ENCODE measurements at regions not wholly inside any gene's neighbourhood (a gene's known extent, or its start where the extent isn't known, plus 50 kb on each side); places are given as distances from the start of the nearest gene placed in this dataset.

DNA sequence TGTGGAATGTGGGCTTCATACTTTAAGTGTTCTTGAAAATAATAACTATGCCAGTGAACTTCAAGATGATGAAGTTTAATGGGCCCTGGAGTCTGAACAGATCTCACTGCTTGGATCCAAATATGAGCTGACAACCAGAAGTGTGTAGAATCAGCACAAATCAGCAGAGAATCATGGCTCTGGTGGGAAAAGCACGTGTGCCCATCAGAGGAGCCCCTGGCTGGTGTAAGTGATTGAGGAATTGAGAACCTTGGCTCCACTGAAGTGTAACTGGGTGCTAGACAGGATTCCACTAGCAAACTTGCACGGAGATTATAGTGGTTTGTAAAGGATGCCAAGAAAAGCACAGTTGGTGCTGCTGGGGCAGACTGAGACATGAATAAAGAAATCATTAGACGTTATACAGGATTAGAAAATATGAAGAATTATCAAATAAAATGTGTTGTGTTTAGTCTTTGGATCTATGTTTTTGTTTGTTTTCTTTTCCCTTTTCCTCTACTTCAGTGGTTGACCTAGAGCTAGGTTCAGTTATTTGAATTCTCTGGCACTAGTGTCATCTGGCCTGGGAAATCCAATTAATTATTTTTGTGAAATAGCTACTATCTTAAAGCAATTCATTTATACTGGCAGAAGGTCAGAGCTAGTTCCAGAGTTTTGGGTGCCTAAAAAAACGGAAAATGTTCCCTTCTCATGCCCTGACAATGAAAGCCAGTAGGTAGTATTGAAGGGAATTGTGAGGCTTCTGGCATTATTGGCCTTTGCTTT, 175.7 kb upstream of the MEOX2 start:
- peaks cover 0 to 6% (median 1%) of the 10 kb centered on the region in 8 donors for H3K9me3 Mint-ChIP-seq
- H3K27me3 Mint-ChIP-seq = no peaks in the 10 kb centered on the region
- Histone ChIP-seq H3K27ac (ENCODE audit: low read depth, low read length) (no peak overlapping the region), H3K27me3 (ENCODE audit: insufficient read depth, low read length) (no peaks in the 10 kb centered on the region), H3K9me3 (ENCODE audit: control insufficient read depth in 1 of 2, low read length in 2 of 2) (no peaks in the 10 kb centered on the region), H3K4me1 (ENCODE audit: insufficient read depth, low read length) (no peaks in the 10 kb centered on the region), H3K36me3 (ENCODE audit: insufficient read depth, low read length) (no peaks in the 10 kb centered on the region), H3K4me3 (ENCODE audit: low read length in 2 of 2) (no peak overlapping the region)
- no peaks in the 10 kb centered on the region for H3K36me3 Mint-ChIP-seq
- H3K4me1 Mint-ChIP-seq = no peaks in the 10 kb centered on the region
- no peak overlapping the region for H3K27ac Mint-ChIP-seq
- intact Hi-C loops (cut with micrococcal nuclease) = no loop called here
- DNase-seq = no peak
- POLR2A ChIA-PET (ENCODE audit: partially characterized antibody) = no interaction called here
- no peak overlapping the region for H3K4me3 Mint-ChIP-seq
- CTCF ChIA-PET (ENCODE audit: partially characterized antibody) = no interaction called here

- Mint-ChIP-seq H3K27ac (no peak overlapping the region), H3K9me3 (peaks cover 0 to 6% (median 0%) of the 10 kb centered on the region in 8 donors), H3K27me3 (no peaks in the 10 kb centered on the region), H3K4me1 (no peaks in the 10 kb centered on the region), H3K4me3 (no peak overlapping the region), H3K36me3 (no peaks in the 10 kb centered on the region)
- Histone ChIP-seq H3K4me3 (ENCODE audit: low read length in 2 of 2) (no peak overlapping the region), H3K27me3 (ENCODE audit: insufficient read depth, low read length) (no peaks in the 10 kb centered on the region), H3K36me3 (ENCODE audit: insufficient read depth, low read length) (no peaks in the 10 kb centered on the region), H3K4me1 (ENCODE audit: insufficient read depth, low read length) (no peaks in the 10 kb centered on the region), H3K27ac (ENCODE audit: low read depth, low read length) (no peak overlapping the region), H3K9me3 (ENCODE audit: control insufficient read depth in 1 of 2, low read length in 2 of 2) (no peaks in the 10 kb centered on the region)
- ChIA-PET POLR2A (ENCODE audit: partially characterized antibody) (no interaction called here), CTCF (ENCODE audit: partially characterized antibody) (no interaction called here)
- intact Hi-C loops (cut with micrococcal nuclease) = no loop called here
- no peak for DNase-seq
Observed at GRCh38 chr7:15860264-15860949, 173.9 kb upstream of the MEOX2 start.

DNA sequence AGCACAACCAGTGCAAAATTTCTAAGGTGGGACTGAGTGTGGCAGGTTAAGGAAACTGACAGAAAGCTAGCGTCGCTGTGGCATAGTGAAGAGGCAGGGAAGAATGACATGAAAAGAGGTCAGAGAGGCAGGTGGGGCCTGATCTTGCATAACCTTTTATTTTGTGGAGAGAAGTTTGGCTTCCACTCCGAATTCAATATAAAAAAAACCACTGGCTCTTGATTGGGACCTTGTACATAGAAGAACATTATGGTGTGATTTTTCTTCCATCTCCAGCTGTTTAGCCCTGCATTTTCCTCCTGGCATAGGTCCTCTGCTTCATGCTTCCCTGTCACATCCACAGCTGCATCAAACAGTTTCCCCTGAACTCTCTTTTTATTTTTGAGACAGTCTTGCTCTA, 170.5 kb upstream of the MEOX2 start:
- Histone ChIP-seq H3K4me1 (ENCODE audit: insufficient read depth, low read length) (no peaks in the 10 kb centered on the region), H3K36me3 (ENCODE audit: insufficient read depth, low read length) (no peaks in the 10 kb centered on the region), H3K27ac (ENCODE audit: low read depth, low read length) (no peak overlapping the region), H3K4me3 (ENCODE audit: low read length in 2 of 2) (no peak overlapping the region), H3K9me3 (ENCODE audit: control insufficient read depth in 1 of 2, low read length in 2 of 2) (no peaks in the 10 kb centered on the region), H3K27me3 (ENCODE audit: insufficient read depth, low read length) (no peaks in the 10 kb centered on the region)
- no peaks in the 10 kb centered on the region for H3K4me1 Mint-ChIP-seq
- ChIA-PET CTCF (ENCODE audit: partially characterized antibody) (no interaction called here), POLR2A (ENCODE audit: partially characterized antibody) (no interaction called here)
- no peaks in the 10 kb centered on the region for H3K36me3 Mint-ChIP-seq
- H3K4me3 Mint-ChIP-seq = no peak overlapping the region
- peaks cover 0 to 5% (median 0%) of the 10 kb centered on the region in 8 donors for H3K9me3 Mint-ChIP-seq
- DNase-seq = no peak
- H3K27me3 Mint-ChIP-seq = no peaks in the 10 kb centered on the region
- intact Hi-C loops (cut with micrococcal nuclease) = no loop called here
- H3K27ac Mint-ChIP-seq = no peak overlapping the region

DNA sequence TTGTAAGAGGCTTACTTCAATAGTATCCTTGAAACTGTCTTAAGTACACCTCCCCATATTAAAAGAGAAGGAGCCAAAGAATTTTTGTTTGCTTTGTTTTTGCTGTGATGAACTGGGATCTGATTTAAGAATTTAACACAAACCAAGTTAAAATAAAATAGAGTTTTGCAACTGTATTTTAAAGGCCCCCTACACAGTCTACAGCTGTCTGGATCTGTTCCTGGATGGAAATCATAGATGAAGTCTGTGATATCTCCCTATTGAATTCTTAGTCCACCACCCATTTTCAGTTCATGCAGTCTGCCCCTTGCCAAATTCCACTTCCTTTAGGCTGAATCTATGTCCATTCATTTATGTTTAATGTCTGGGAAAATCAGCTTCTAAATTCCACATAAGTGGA, 169.8 kb upstream of the MEOX2 start:
- Mint-ChIP-seq H3K27me3 (no peaks in the 10 kb centered on the region), H3K4me3 (no peak overlapping the region), H3K4me1 (no peaks in the 10 kb centered on the region), H3K9me3 (peaks cover 0 to 5% (median 0%) of the 10 kb centered on the region in 8 donors), H3K36me3 (no peaks in the 10 kb centered on the region), H3K27ac (no peak overlapping the region)
- Histone ChIP-seq H3K27ac (ENCODE audit: low read depth, low read length) (no peak overlapping the region), H3K9me3 (ENCODE audit: control insufficient read depth in 1 of 2, low read length in 2 of 2) (no peaks in the 10 kb centered on the region), H3K36me3 (ENCODE audit: insufficient read depth, low read length) (no peaks in the 10 kb centered on the region), H3K4me3 (ENCODE audit: low read length in 2 of 2) (no peak overlapping the region), H3K27me3 (ENCODE audit: insufficient read depth, low read length) (no peaks in the 10 kb centered on the region), H3K4me1 (ENCODE audit: insufficient read depth, low read length) (no peaks in the 10 kb centered on the region)
- CTCF ChIA-PET (ENCODE audit: partially characterized antibody) = no interaction called here
- intact Hi-C loops (cut with micrococcal nuclease) = no loop called here
- DNase-seq = no peak
- POLR2A ChIA-PET (ENCODE audit: partially characterized antibody) = no interaction called here

DNA sequence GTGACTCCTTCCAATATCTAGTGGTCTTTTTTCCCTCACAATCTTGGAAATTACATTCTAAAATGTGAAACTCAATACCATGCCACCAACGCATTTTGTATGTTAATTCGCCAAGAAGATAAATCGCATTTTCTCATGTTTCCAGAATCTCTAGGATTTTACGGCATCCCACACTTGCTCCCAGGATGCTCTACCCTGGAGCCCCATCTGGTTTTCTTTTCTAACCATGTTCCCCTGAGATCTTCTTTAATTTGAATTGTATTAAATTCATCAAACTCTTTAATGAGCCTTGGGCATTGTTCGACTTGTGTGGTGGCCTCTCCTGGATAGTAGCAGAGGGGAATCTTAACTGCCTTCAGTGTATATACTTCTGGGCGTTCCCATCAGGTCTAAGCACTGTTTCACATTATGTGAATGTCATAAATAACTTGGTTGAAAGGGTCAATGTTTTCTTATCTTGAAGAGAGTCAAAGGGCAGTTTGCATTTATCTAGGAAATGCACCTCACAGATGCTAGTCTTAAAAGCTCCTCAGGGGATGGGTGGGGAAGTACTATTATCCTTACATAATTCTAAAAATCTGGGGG, 169.1 kb upstream of the MEOX2 start:
- Mint-ChIP-seq H3K36me3 (no peaks in the 10 kb centered on the region), H3K27me3 (no peaks in the 10 kb centered on the region), H3K4me3 (no peak overlapping the region), H3K27ac (no peak overlapping the region), H3K4me1 (no peaks in the 10 kb centered on the region), H3K9me3 (peaks cover 0 to 5% (median 0%) of the 10 kb centered on the region in 8 donors)
- H3K27me3 ChIP-seq (ENCODE audit: insufficient read depth, low read length) = no peaks in the 10 kb centered on the region
- H3K36me3 ChIP-seq (ENCODE audit: insufficient read depth, low read length) = no peaks in the 10 kb centered on the region
- H3K27ac ChIP-seq (ENCODE audit: low read depth, low read length) = no peak overlapping the region
- no peaks in the 10 kb centered on the region for H3K9me3 ChIP-seq (ENCODE audit: control insufficient read depth in 1 of 2, low read length in 2 of 2)
- POLR2A ChIA-PET (ENCODE audit: partially characterized antibody) = no interaction called here
- CTCF ChIA-PET (ENCODE audit: partially characterized antibody) = no interaction called here
- H3K4me3 ChIP-seq (ENCODE audit: low read length in 2 of 2) = no peak overlapping the region
- no peak for DNase-seq
- intact Hi-C loops (cut with micrococcal nuclease) = no loop called here
- H3K4me1 ChIP-seq (ENCODE audit: insufficient read depth, low read length) = no peaks in the 10 kb centered on the region

DNA sequence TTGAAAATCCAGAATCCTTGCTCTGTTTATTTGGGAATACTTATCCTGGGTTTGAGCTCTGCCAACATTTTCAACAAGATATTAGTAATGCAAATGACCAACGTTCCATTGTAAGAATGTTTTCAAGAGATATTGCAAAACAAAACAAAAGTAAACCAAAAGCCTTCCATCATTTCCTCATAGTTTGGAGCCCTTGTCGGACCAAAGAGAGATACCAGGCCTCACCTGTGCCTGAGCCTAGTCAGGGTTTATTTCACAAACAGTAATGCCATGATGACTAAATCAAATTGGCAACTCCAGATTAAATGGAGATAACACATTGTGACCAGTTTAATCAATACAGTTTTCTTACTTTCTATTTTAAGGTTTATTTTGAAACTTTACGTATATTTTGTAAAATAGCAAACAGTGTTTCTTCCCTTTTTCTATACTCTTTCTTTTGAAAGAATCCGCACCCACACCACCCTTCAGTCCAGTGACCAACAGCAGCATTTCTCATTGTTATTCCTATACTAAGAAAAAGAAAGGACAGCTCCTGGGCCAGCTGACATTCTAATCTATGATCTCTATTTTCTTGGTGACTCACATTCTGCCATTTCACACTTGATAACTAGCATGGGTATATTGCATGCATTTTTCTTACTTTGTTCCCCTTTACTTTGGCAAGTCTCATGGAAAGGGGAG, 168.5 kb upstream of the MEOX2 start:
- H3K9me3 ChIP-seq (ENCODE audit: control insufficient read depth in 1 of 2, low read length in 2 of 2) = no peaks in the 10 kb centered on the region
- Mint-ChIP-seq H3K4me3 (no peak overlapping the region), H3K4me1 (no peaks in the 10 kb centered on the region), H3K27me3 (no peaks in the 10 kb centered on the region), H3K9me3 (peaks cover 0 to 5% (median 0%) of the 10 kb centered on the region in 8 donors), H3K36me3 (no peaks in the 10 kb centered on the region), H3K27ac (no peak overlapping the region)
- no peak overlapping the region for H3K4me3 ChIP-seq (ENCODE audit: low read length in 2 of 2)
- POLR2A ChIA-PET (ENCODE audit: partially characterized antibody) = no interaction called here
- no peaks in the 10 kb centered on the region for H3K36me3 ChIP-seq (ENCODE audit: insufficient read depth, low read length)
- no peak overlapping the region for H3K27ac ChIP-seq (ENCODE audit: low read depth, low read length)
- intact Hi-C loops (cut with micrococcal nuclease) = no loop called here
- CTCF ChIA-PET (ENCODE audit: partially characterized antibody) = no interaction called here
- no peaks in the 10 kb centered on the region for H3K4me1 ChIP-seq (ENCODE audit: insufficient read depth, low read length)
- no peak for DNase-seq
- no peaks in the 10 kb centered on the region for H3K27me3 ChIP-seq (ENCODE audit: insufficient read depth, low read length)

DNA sequence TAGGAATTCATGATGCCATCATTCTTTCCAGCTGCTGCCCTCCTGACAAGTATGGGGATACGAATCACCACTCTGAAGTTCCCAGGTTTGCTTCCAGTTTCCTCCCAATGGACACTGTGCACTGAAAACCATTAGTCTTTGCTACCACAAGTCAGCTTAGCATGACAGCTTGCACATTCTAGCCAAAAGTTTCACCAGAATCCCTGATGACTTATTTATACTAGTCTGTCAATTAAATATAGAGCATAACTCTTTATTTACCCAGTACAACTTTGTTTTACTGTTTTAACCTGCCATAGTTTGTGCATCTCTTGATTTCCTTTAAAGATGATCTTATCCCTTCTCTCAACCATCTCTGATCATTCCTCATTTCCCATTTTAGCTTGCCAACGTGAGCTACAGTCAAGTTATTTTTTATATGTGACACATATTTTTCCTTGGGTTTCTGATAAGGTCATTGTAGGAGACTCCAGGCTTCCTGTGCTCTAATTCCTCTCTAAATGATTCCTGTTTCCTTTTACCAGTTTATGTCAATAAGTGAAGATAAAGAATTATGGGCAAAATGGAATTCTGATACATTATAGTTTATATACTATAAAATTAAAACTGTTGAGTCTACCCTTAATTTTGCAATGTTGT, 167.5 kb upstream of the MEOX2 start:
- Histone ChIP-seq H3K27me3 (ENCODE audit: insufficient read depth, low read length) (no peaks in the 10 kb centered on the region), H3K27ac (ENCODE audit: low read depth, low read length) (no peak overlapping the region), H3K36me3 (ENCODE audit: insufficient read depth, low read length) (no peaks in the 10 kb centered on the region), H3K4me3 (ENCODE audit: low read length in 2 of 2) (no peak overlapping the region), H3K4me1 (ENCODE audit: insufficient read depth, low read length) (no peaks in the 10 kb centered on the region), H3K9me3 (ENCODE audit: control insufficient read depth in 1 of 2, low read length in 2 of 2) (no peaks in the 10 kb centered on the region)
- peaks cover 0 to 5% (median 0%) of the 10 kb centered on the region in 8 donors for H3K9me3 Mint-ChIP-seq
- H3K36me3 Mint-ChIP-seq = no peaks in the 10 kb centered on the region
- intact Hi-C loops (cut with micrococcal nuclease) = no loop called here
- no peaks in the 10 kb centered on the region for H3K27me3 Mint-ChIP-seq
- no peaks in the 10 kb centered on the region for H3K4me1 Mint-ChIP-seq
- CTCF ChIA-PET (ENCODE audit: partially characterized antibody) = no interaction called here
- POLR2A ChIA-PET (ENCODE audit: partially characterized antibody) = no interaction called here
- DNase-seq = no peak
- no peak overlapping the region for H3K4me3 Mint-ChIP-seq
- no peak overlapping the region for H3K27ac Mint-ChIP-seq

All from CD4-positive, alpha-beta memory T cell (primary cell).